Activated naive CD4-positive, alpha-beta T cell treated with Interleukin-2 at 50 U/mL for 16 hours (primary cell): ENCODE measurements at regions not wholly inside any gene's neighbourhood (a gene's known extent, or its start where the extent isn't known, plus 50 kb on each side); places are given as distances from the start of the nearest gene placed in this dataset.
"Not testable (repeated sequence)": the region's sequence is repeated elsewhere in the genome, so short reads cannot be mapped to it uniquely, and the experiment has no call there.

ENCODE experiments used
- DNase-seq: peaks from one replicate; pipeline ENCODE4 v3.0.0-alpha.2; 2020

DNA sequence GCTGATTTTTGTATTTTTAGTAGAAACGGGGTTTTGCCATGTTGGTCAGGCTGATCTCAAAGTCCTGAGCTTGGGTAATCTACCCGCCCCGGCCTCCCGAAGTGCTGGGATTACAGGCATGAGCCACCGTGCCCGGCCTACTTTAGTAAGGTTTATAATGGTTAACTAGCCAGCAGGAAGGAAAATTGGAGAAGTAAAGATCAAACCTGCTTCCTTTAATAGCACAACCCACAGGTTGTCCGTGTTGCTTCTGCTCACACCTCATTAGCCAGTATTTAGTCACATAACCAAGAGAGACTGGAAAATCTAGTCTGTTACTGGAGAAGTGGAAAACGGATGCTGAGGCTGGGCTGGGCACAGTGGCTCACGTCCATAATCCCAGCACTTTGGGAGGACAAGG is 51.9 kb upstream of the TBL1XR1 start:
- DNase-seq = no peak

DNA sequence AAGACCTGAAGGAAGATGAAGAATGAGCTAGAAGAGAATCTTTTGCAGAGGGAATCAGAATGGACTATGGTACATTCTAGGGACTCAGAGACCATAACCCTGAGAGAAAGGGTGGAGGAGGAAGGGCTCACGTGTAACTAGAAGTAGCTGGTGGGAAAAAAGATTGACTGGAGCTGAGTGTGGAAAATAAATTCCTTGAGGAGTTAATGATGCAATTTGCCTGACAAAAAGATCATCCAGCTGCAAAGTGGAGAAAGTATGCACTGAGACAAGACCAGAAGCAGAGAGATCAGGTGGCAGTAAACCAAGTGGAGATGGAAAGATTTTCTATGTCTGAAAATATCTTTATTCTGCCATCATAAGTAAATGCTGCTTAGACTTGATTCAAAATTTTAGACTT is 52.9 kb upstream of the TBL1XR1 start:
- no peak for DNase-seq

DNA sequence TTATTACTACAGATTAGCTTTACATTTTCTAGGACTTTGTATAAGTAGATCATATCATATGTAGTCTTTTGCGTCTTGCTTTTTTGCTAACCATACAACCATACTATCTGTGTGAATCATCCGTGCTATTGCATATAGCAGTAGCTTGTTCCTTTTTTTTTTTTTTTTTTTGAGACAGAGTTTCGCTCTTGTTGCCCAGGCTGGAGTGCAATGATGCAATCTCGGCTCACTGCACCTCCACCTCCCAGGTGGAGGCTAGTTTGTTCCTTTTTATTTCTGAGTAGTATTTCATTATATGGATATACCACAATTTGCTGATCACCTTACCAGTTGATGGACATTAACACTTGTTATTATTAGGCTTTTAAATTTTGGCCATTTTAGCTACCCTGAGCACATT is 54.5 kb upstream of the TBL1XR1 start:
- no peak for DNase-seq

DNA sequence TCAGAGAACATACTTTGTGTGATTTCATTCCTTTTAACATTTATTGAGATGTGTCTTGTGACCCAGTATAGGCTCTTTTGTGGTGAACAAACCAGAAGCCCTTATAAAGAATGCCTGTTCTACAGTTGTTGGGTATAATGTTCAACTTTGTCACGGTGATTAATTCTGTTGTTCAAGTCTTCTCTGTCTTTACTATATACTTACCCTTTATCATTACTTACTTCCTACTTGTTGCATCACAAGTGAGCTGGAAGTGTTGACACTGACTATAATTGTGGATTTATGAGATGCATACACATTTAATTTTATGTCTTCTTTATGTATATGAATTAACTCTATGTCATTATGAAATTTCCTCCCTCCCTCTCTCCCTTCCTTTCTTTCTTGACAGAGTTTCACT is 59.7 kb upstream of the TBL1XR1 start:
- DNase-seq = no peak

DNA sequence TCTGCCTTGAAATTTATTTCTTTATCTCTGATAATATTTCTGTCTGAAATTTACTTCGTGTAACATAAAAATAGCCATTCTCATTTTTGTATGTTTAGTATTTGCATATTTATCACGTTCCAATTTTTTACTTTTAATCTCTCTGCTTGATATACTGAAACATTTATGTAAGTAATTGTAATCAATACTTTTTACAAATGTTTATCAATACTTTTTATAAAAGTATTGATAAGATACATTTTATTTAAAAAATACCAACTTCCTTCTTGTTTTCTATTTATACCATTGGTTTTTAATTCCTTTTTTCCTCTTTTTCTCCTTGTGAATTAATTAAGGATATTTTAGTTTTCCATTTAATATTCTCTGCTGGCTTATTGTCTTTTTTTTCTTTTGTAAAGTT is 60.3 kb upstream of the TBL1XR1 start:
- DNase-seq = no peak

DNA sequence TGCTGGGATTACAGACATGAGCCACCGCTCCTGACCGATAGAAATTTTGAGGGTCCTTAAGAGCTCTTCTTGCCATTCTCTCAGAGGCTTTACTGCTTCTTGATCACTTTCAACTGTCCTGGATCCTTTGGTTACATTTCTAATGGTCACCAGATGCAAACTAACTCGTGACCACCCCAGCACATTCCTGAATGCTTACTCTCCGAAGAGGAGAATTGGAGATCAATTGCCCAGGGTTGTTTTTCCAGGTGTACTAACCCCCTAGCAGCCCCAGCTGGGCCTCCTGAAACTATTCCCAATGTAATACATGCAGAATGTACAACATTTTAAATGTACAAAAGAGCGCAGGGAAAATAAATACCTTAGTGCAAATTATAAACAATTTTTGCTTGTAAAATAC is 65.1 kb upstream of the TBL1XR1 start:
- DNase-seq = no peak

DNA sequence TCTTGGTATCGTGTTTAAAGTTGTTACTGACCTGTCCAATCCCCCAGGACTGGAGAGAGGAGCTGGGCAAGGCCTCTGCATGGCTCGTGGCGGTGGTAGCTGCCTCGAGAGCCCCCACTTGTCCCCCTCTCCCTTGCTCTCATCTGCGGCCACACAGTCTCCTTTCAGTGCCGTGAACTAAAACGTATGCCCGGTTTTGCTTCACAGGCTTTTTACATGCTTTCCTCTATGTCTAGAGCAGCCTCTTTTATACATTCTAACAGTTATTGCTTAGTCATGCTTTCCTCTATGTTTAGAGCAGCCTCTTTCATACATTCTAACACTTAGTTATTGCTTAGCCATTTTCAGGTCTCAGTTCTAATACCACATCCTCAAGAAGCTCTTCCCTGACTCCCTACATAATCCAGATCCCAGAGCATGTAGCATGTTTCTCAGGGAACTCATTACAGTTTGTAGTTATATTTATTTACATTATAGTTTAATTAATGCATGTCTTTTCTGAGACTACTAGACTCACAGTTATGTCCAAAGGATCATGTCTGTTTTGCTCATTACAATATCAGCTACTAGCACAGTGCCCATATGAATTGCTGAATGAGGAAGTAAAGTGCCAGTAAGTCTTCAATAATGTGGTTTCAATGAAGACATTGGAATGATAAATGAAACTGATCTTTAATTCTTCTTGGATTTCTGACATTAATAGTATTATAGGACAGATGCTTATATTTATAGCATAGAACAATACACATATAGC is 66.5 kb upstream of the TBL1XR1 start:
- no peak for DNase-seq

DNA sequence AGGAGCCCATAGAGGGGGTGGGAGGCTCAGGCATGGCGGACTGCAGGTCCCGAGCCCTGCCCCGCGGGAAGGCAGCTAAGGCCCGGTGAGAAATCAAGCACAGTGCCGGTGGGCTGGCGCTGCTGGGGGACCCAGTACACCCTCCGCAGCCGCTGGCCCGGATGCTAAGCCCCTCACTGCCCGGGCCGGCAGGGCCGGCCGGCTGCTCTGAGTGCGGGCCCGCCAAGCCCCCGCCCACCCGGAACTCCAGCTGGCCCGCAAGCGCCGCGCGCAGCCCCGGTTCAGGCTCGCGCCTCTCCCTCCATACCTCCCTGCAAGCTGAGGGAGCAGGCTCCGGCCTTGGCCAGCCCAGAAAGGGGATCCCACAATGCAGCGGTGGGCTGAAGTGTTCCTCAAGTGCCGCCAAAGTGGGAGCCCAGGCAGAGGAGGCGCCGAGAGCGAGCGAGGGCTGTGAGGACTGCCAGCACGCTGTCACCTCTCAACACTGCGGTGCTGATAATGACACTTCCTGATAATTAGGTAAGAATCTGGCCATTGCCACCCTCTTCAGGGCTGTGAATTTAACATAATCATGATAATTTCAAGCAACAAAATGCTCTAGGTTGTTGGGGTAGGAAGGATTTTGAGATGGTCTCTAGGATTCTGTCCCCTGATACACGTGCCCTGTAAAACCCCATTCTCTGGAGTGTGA is 74.7 kb upstream of the TBL1XR1 start:
- not testable (repeated sequence) for DNase-seq

DNA sequence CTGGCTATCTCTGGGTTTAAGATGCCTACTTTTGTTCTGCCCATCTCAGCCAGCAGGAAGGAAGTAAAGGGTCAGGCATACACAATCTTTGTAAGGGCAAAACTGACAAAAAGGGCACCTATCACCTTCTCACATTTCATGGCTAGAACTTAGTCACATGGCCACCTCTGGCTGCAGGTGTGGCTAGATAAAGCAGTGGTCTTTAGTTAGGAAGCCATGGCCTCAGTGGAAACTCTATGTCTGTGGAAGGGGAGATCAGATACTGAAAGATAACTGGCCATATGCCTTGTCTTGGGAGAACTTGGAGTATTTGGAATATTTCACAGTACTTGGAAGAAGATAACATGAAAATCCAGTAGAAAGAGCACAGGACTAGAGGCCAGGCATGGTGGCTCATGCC is 80.7 kb upstream of the TBL1XR1 start:
- DNase-seq = no peak

DNA sequence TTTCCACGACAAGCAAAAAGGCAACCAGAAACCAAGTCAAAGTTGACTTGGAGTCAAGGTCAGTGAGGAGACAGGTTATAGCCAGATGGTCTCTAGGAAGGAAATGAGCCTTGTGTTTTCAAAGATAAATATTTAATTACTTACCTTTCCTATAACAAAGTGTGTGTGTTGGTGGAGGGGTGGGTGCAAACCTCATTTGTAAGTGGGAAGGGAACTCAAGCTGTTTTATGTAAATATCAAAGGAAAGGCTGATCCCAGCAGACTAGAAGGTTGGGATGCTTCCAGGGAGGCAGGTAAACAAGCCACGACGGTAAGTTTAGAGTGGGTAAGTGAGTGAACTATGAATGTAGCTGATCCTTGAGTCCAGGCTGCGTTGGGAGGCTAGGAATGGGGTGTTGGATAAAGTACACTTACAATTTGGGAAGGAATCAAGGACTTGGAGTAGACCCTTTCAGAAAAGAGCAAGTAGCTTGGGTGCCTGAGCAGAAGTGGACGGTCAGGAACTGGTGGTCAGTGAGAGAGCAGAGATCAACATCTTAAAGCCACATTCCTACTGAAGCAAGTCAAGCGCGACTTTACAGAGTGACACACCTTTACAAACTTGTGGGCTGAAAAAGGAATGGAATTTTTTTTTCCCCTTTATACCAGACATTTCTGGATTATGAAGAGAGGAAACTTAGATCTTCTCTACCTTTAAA is 82.0 kb upstream of the TBL1XR1 start:
- no peak for DNase-seq

DNA sequence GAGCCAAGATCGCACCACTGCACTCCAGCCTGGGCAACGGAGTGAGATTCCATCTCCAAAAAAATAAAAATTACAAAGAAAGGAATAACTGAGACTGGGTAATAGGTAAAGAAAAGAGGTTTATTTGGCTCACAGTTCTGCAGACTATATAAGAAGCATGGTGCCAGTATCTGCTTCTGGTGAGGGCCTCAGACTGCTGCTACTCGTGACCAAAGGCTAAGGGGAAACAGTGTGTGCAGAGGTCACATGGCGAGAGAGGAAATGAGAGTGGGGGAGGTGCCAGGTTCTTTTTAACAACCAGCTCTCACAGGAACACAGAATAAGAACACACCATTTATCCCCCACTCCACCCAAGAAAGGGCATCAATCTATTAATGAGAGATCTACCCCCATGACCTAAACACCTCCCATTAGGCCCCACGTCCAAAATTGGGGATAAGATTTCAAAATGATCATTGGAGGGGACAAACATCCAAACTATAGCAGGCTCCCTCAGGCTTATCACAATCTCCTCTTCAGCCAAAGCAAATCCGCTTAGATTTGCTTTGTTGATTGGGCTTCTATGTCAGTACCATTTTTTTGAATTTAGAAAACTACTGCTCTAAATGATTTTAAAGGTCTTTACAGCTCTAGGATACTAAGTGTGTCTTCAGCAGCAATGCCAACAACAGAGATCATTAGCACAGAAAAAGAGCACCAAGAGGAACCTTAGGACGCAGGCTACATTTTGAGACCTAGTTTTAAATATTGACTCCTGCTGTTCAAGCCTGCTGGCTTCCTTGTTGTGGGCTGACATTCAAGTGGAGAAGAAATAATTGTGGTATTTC is 84.2 kb upstream of the TBL1XR1 start:
- no peak for DNase-seq

DNA sequence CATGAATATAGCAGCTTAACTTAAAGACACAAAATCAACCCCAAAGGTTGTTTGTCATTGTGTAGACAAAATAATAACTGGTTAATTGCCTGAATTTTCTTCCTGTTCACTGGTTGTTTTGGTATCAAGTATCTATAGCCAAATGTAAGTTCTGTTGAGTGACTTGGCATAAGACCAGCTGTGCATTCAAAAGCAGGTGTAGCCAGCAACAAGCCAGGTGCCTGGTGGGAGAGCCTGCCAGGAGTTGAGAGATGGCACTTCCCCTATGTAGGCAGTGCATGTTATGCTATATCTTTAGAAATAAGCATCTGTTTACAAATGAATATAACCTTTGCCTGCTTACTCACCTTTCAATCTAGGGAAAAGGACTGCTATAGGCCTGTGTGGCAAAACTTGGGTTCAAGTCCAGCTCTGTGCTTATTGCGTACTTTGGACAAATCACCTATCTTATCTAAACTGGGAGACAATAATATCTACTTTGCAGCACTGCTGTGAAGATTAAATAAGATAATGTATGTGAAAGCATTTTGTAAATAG is 84.9 kb upstream of the TBL1XR1 start:
- no peak for DNase-seq

DNA sequence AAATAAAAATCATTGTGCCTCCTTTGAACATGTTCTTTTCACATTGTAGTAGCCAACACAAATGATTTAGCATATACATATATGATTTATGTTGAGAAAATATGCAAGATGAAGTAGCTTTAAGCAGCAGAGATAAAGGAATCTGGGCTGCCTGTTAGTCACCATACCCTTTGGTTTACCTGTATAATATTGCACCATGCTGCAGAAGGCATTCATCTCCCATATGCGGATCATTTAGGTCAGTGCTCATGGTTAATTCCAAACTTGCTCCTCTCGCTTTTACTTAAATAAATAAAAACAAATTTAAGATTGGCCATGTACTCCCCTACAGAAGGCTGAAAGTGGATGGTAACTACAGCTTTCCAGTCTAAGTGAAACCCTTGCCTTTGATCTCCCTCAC is 86.7 kb upstream of the TBL1XR1 start:
- no peak for DNase-seq

DNA sequence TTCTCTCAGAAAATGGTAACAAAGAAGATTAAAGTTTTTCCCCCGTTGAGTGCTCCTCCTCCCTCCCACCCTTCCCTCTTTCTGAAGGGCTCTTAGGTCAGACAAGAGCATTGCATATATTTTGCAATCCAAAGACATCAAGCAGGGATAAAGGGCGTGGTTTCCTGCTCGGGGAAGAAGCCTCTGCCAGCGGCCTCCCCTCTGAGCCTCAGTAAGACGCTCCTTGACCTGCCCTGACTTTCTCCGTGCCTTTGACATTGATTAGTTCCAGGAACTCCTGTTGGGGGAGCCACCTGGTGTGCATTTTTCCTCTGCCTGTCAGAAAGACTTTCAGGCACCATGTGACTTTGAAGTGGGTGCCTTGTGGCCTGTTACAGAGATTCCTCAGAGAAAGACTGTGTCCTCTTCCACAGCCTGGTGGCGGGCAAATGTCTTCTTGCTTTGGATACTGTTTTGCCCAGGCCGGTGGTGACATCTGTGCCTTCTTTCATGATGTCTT is 87.2 kb upstream of the TBL1XR1 start:
- DNase-seq = peak; percentile 4

DNA sequence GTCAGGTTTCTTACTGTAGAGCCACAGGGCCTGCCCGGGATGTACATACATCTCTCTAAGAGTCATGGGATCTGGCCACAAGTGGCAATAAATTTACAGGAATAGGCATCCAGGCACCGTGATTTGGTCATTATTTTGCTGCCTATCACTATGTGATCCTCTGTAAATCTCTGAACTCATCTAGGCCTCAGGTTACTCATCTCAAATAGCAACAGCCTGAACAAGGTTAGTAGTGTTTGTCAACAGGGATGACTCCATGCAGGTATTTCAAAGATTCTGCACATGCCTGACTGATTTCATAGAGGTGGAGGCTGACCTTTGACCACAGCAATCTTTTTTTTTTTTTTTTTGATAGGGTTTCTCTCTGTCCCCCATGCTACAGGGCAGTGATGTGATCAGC is 88.8 kb upstream of the TBL1XR1 start:
- DNase-seq = no peak

DNA sequence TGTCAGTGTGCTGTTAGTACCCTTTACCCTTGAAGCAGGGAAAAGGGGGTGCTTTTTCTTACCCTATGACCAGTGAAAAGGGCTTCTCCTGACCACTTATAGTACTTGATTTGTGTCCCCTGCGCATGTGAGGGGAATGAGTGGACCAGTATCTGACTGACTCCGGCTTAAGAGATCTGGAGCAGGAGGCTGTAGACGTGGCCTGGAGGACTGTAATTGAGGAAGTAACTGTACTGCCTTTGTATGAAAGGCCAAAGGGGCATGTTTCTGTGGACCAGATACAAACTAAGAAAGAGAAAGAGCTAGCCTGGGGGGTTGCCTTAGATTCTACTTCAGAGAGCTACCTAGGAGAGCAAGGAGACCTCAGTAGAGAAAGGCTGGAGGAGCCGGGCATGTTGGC is 89.9 kb upstream of the TBL1XR1 start:
- no peak for DNase-seq

DNA sequence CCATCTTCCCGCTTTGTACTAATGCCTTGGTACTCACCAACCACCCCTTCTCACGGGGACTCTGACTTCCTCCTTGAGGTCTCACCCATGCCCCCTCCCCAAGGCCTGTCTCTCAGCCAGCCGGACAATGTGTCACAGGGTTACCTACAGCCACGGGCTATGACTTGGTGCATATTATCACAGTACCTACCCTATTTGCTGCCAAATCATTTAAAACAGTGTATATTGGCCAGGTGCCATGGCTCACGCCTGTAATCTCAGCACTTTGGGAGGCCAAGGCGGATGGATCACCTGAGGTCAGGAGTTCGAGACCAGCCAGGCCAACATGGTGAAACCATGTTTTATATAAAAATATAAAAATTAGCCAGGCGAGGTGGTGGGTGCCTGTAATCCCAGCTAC is 93.4 kb upstream of the TBL1XR1 start:
- no peak for DNase-seq

DNA sequence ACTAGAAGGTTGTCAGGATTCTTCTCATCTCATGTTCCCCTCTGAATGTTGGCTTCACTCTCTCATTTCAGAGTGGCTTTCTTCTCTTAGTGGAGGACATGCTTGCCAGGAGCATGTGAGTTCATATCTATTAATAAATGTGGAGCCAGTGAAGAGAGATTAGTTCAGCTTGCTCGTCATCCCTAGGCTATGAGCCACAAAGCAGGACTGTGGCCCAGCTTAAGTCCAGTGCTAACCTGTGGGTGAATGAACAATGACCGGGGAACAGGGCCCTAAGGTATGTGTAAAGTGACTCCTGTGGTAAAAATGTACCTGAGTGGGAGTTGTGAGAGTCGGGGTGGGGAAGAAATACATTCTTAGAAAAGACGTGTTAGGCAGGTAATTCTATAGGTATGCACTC is 96.9 kb upstream of the TBL1XR1 start:
- DNase-seq = no peak

DNA sequence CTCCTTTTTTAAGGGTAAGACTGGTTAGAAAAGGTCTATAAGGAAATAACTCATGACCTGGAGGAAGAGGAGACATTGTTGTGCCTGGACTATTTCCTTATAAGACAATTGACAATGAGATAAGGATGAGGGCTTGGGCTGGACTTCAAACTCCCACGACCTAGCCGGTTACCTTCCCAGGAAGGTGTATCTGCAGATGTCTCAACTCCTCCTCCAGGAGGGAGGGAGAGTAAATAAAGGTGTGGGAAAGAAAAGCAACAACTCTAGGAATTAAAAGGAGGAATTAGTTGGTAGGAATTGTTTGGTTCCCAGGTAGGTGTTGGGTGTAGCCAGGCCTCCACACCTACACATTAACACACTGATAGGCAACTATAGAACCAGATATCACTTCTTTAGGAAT is 97.8 kb upstream of the TBL1XR1 start:
- no peak for DNase-seq

DNA sequence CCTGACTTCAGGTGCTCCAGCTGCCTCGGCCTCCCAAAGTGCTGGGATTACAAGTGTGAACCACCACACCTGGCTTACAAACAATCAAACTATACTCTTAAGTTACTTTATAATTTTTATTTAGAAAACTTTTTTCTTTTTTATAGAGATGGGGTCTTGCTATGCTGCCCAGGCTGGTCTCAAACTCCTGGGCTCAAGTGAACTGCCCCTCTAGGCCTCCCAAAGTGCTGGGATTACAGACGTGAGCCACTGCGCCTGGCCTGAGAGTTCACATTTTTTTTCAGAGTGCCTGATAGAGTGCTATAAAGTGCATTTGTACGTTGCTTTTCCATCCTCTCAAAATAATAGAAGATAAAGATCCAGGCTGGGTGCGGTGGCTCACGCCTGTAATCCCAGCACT is 102.0 kb upstream of the TBL1XR1 start:
- DNase-seq = no peak

DNA sequence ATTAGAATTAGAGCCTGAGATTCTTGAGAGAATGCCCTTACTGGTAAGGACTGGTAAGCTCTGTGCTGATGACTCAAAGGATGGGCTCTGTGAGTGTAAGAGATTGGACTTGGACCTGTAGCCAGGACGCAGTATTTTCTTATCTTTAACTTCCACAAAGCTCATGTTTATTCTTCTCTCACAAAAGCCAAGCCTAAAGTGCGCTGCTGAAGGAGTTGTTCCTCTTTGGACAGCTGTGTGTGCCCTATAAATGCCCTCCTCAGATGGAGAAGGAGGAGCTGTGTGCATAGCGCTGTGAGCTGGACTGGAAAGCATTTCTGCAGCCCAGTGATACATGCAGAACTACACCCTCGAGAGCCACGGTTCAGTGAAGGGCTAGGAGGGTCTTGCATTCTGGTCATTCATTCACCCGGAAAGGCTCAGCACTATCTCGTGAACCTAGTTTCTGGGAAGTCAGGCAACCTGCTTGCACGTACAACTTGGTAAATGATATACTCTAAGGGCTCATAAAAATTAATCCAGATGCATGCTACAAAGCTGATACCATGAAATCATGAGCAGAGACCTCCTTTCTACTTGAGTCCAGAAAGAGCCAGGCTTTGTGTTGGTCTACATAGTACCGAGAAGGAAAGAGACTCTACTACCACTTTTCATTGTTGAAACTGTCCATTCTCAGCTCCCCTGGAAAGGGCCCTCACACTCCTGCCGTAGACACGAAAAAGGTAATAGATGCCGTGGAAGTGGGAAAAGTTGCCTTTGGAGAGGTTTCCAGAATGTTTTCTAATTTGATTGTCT is 103.0 kb upstream of the TBL1XR1 start:
- no peak for DNase-seq

DNA sequence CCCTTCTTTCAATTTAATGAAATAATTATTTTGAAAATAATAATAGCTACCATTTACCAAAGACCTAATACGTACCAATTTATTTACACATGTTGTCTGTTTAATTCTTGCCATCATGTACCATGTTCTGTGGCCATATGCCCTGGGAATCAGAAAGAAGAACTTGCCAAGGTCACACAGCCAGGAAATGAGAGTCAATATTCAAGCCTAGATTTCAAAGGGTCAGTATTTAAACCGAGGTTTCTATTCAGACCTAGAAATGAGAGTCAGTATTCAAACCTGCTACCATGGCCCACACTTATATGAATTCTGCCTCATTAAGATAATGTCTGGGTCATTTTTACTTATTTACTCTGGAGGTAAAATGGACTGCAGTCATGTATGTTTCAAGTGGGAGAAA is 103.6 kb upstream of the TBL1XR1 start:
- DNase-seq = no peak
